A549 (cell line): ENCODE measurements at regions not wholly inside any gene's neighbourhood (a gene's known extent, or its start where the extent isn't known, plus 50 kb on each side); places are given as distances from the start of the nearest gene placed in this dataset.
"Not testable (repeated sequence)": the region's sequence is repeated elsewhere in the genome, so short reads cannot be mapped to it uniquely, and the experiment has no call there.

ENCODE experiments used
- ATAC-seq, 2 experiments: fragments of 200-7000 bp in 1 of 2; fragments of >200 bp in 1 of 2; cut with Nextera tagmentation in 1 of 2; cut with Tn5 transposase in 1 of 2; 3 replicates each; pipeline versions ENCODE4 v1.8.0 to v1.9.1; 2018 to 2020; ENCODE audit warnings: mild to moderate bottlenecking in 1 of 2, moderate library complexity in 1 of 2
- CTCF ChIA-PET: fragments of 300-600 bp; sonication (Branson Sonifier 250); formaldehyde crosslinking; extraction: SDS; loops from one replicate; lab custom pipeline; 2021; ENCODE audit warnings: antibody characterized with exemption, inconsistent platforms; lab: Yijun Ruan, JAX
- POLR2A ChIA-PET: fragments of 350-600 bp; formaldehyde crosslinking; extraction: SDS; loops from one replicate; lab custom pipeline; 2021; ENCODE audit warnings: antibody characterized with exemption, inconsistent platforms; lab: Yijun Ruan, JAX
- DNase-seq, 2 experiments: peaks; one replicate each; pipeline versions ENCODE4 v3.0.0 to v3.0.0-alpha.2; 2011 to 2016; ENCODE audit warnings: low read depth in 1 of 2, low spot score in 1 of 2
- FAIRE-seq: peaks from 2 replicates; lab custom pipeline; 2011; peaks lifted over from hg19 to GRCh38; lab: Jason Lieb, UNC
- H3K27ac ChIP-seq, 2 experiments: fragments of >200 bp; sonication (Bioruptor Twin); formaldehyde crosslinking; 3 replicates each; pipeline ENCODE4 v1.5.1; 2016 to 2017
- H3K4me1 ChIP-seq: fragments of >200 bp; sonication (Bioruptor Twin); formaldehyde crosslinking; 3 replicates; pipeline ENCODE4 v1.6.1; 2016
- H3K4me2 ChIP-seq: fragments of >200 bp; sonication (Bioruptor Twin); formaldehyde crosslinking; 3 replicates; pipeline ENCODE4 v1.6.1; 2016
- H3K4me3 ChIP-seq: fragments of >200 bp; sonication (Bioruptor Twin); formaldehyde crosslinking; 3 replicates; pipeline ENCODE4 v1.5.1; 2016
- H3K9me3 ChIP-seq: fragments of >200 bp; sonication (Bioruptor Twin); formaldehyde crosslinking; 3 replicates; pipeline ENCODE4 v1.6.1; 2016
- BCL3 ChIP-seq: fragments of >200 bp; sonication (Bioruptor Twin); formaldehyde crosslinking; IDR thresholded peaks from 3 replicates; pipeline ENCODE4 v1.6.1; 2016
- BHLHE40 ChIP-seq: IDR thresholded peaks from 2 replicates; pipeline ENCODE4 v1.6.1; 2012; ENCODE audit warnings: low read depth, low read length, inconsistent platforms
- CBX2 ChIP-seq: fragments of 200-600 bp; sonication (generic); IDR thresholded peaks from 2 replicates; pipeline ENCODE4 v1.6.1; 2016; ENCODE audit warnings: low read depth, mild to moderate bottlenecking, borderline replicate concordance
- CHD4 ChIP-seq: fragments of 200-600 bp; sonication (generic); IDR thresholded peaks from 2 replicates; pipeline ENCODE4 v1.6.1; 2016; ENCODE audit warnings: antibody characterized with exemption, mild to moderate bottlenecking, borderline replicate concordance
- E2F6 ChIP-seq: IDR thresholded peaks from 2 replicates; pipeline ENCODE4 v1.6.1; 2012; ENCODE audit warnings: low read depth, borderline replicate concordance
- EHF ChIP-seq: fragments of 250-450 bp; sonication (Bioruptor Pico); IDR thresholded peaks from 2 replicates; pipeline ENCODE4 v1.5.0; 2020; ENCODE audit warnings: mild to moderate bottlenecking
- ELK1 ChIP-seq: fragments of 150-350 bp; IDR thresholded peaks from 2 replicates; pipeline ENCODE4 v1.6.1; 2014; ENCODE audit warnings: low read depth, mild to moderate bottlenecking, low read length
- EP300 ChIP-seq, 2 experiments: fragments of >200 bp; sonication (Bioruptor Twin); formaldehyde crosslinking; IDR thresholded peaks; 2 replicates in 1 of 2; 3 replicates in 1 of 2; pipeline ENCODE4 v1.6.1; 2016 to 2017
- FOSB ChIP-seq: fragments of 250-450 bp; sonication (Bioruptor Pico); IDR thresholded peaks from 2 replicates; pipeline ENCODE4 v1.5.0; 2020; ENCODE audit warnings: mild to moderate bottlenecking, moderate library complexity
- FOSL2 ChIP-seq, 2 experiments: fragments of 450-650 bp in 1 of 2; fragments of >200 bp in 1 of 2; sonication (Bioruptor Twin) in 1 of 2; formaldehyde crosslinking; IDR thresholded peaks; 2 replicates each; pipeline versions ENCODE4 v1.5.0 to v1.6.1; 2016 to 2020; ENCODE audit warnings: mild to moderate bottlenecking in 1 of 2, moderate library complexity in 1 of 2
- FOXS1 ChIP-seq: fragments of 250-450 bp; sonication (Bioruptor Pico); IDR thresholded peaks from 2 replicates; pipeline ENCODE4 v1.5.0; 2020; ENCODE audit warnings: mild to moderate bottlenecking, moderate library complexity
- GATA3 ChIP-seq: IDR thresholded peaks from 2 replicates; pipeline ENCODE4 v1.6.1; 2012; ENCODE audit warnings: borderline replicate concordance
- HDAC2 ChIP-seq: fragments of 200-600 bp; sonication (generic); IDR thresholded peaks from 2 replicates; pipeline ENCODE4 v1.6.1; 2016
- HEYL ChIP-seq: fragments of 250-450 bp; sonication (Bioruptor Pico); IDR thresholded peaks from 2 replicates; pipeline ENCODE4 v1.8.0; 2021; ENCODE audit warnings: mild to moderate bottlenecking, moderate library complexity
- HOXA7 ChIP-seq: fragments of 250-450 bp; sonication (Bioruptor Pico); IDR thresholded peaks from 2 replicates; pipeline ENCODE4 v1.5.0; 2020; ENCODE audit warnings: mild to moderate bottlenecking, moderate library complexity
- HOXB13 ChIP-seq: fragments of 250-450 bp; sonication (Bioruptor Pico); IDR thresholded peaks from 2 replicates; pipeline ENCODE4 v1.5.0; 2020; ENCODE audit warnings: low read depth, mild to moderate bottlenecking, moderate library complexity
- JUN ChIP-seq, 2 experiments: fragments of >200 bp; sonication (Bioruptor Twin); formaldehyde crosslinking; IDR thresholded peaks; 2 replicates in 1 of 2; 3 replicates in 1 of 2; pipeline ENCODE4 v1.6.1; 2016 to 2017
- KDM5A ChIP-seq: fragments of 200-600 bp; sonication (generic); IDR thresholded peaks from 2 replicates; pipeline ENCODE4 v1.6.1; 2016; ENCODE audit warnings: antibody characterized with exemption, mild to moderate bottlenecking
- MAZ ChIP-seq: fragments of 150-350 bp; IDR thresholded peaks from 2 replicates; pipeline ENCODE4 v1.6.1; 2014; ENCODE audit warnings: antibody characterized with exemption, low read depth, low read length, borderline replicate concordance
- NPAS2 ChIP-seq: fragments of 250-450 bp; sonication (Bioruptor Pico); IDR thresholded peaks from 2 replicates; pipeline ENCODE4 v1.8.0; 2022; ENCODE audit warnings: mild to moderate bottlenecking, moderate library complexity, borderline replicate concordance
- PHF8 ChIP-seq: fragments of 200-600 bp; sonication (generic); IDR thresholded peaks from 2 replicates; pipeline ENCODE4 v1.6.1; 2016; ENCODE audit warnings: low read depth, mild to moderate bottlenecking, antibody characterized with exemption, moderate library complexity, borderline replicate concordance
- POLR2A ChIP-seq: IDR thresholded peaks from 2 replicates; pipeline ENCODE4 v1.6.1; 2012; ENCODE audit warnings: mild to moderate bottlenecking, low read length
- RARB ChIP-seq: fragments of 250-450 bp; sonication (Bioruptor Pico); IDR thresholded peaks from 2 replicates; pipeline ENCODE4 v1.8.0; 2021; ENCODE audit warnings: mild to moderate bottlenecking, moderate library complexity
- RCOR1 ChIP-seq: fragments of 150-350 bp; IDR thresholded peaks from 2 replicates; pipeline ENCODE4 v1.6.1; 2014; ENCODE audit warnings: antibody characterized with exemption, low read length, low read depth
- RNF2 ChIP-seq: fragments of 200-600 bp; sonication (generic); IDR thresholded peaks from 2 replicates; pipeline ENCODE4 v1.6.1; 2016; ENCODE audit warnings: low read depth, mild to moderate bottlenecking, antibody characterized with exemption, moderate library complexity, borderline replicate concordance
- SMC3 ChIP-seq: fragments of >200 bp; sonication (Bioruptor Twin); formaldehyde crosslinking; IDR thresholded peaks from 3 replicates; pipeline ENCODE4 v1.6.1; 2018; ENCODE audit warnings: inconsistent platforms
- SREBF2 ChIP-seq: fragments of 450-650 bp; IDR thresholded peaks from 2 replicates; pipeline ENCODE4 v1.6.1; 2014; ENCODE audit warnings: mild to moderate bottlenecking, moderate library complexity
- USF2 ChIP-seq: fragments of 450-650 bp; IDR thresholded peaks from 2 replicates; pipeline ENCODE4 v1.6.1; 2014; ENCODE audit warnings: antibody characterized with exemption
- ZC3H11A ChIP-seq: fragments of 450-650 bp; IDR thresholded peaks from 2 replicates; pipeline ENCODE4 v1.6.1; 2014; ENCODE audit warnings: antibody characterized with exemption, mild to moderate bottlenecking
- WGBS: methylation state at CpG from one replicate; pipeline ENCODE4 v1.1.6; 2017; ENCODE audit errors: missing lambda C conversion rate; 5-methylcytosine and 5-hydroxymethylcytosine counted together

GRCh38 chr2:143926736-143927135 lies 593.2 kb downstream of the ZEB2 start:
- no peak for TF ChIP-seq FOXS1 (CRISPR knock-in tag)
- TF ChIP-seq HEYL = no peak
- no peak for TF ChIP-seq RCOR1
- TF ChIP-seq FOSB = no peak
- TF ChIP-seq NPAS2 (CRISPR knock-in tag) = no peak
- TF ChIP-seq ELK1 = no peak
- no peak for TF ChIP-seq SREBF2
- TF ChIP-seq RNF2 = no peak
- no peak for TF ChIP-seq SMC3
- TF ChIP-seq PHF8 = no peak
- TF ChIP-seq RARB = no peak
- TF ChIP-seq CBX2 = no peak
- TF ChIP-seq GATA3 = no peak
- no peak for TF ChIP-seq JUN (IDR thresholded peaks at IDR 0.05)
- no peak for TF ChIP-seq HOXA7 (CRISPR knock-in tag)
- TF ChIP-seq BHLHE40 = no peak
- no peak for TF ChIP-seq BCL3
- TF ChIP-seq CHD4 = no peak
- TF ChIP-seq POLR2A = no peak
- POLR2A ChIA-PET = no interaction called here

GRCh38 chr2:143922261-143922830 lies 597.6 kb downstream of the ZEB2 start:
- DNase-seq, H3K4me1 ChIP-seq, H3K27ac ChIP-seq, CTCF ChIA-PET, POLR2A ChIA-PET, FAIRE-seq, H3K4me2 ChIP-seq, ATAC-seq, H3K4me3 ChIP-seq: not testable (repeated sequence)
- peaks cover 19% of the 10 kb centered on the region for H3K9me3 ChIP-seq
- 86% methylated on average over 12 of the region's 42 CpGs for WGBS

More at GRCh38 chr2:143926736-143927135, 593.2 kb downstream of the ZEB2 start:
- ATAC-seq (no peak), FAIRE-seq (no peak), DNase-seq (no peak)
- Histone ChIP-seq H3K9me3 (no peaks in the 10 kb centered on the region), H3K27ac (no peak overlapping the region), H3K4me2 (no peak overlapping the region), H3K4me3 (no peak overlapping the region), H3K4me1 (no peaks in the 10 kb centered on the region)
- CTCF ChIA-PET = no interaction called here
- WGBS = 53% methylated on average over 4 of the region's 4 CpGs

GRCh38 chr2:143918465-143918989 lies 601.4 kb downstream of the ZEB2 start:
- TF ChIP-seq JUN (IDR thresholded peaks at IDR 0.05) (no peak), HDAC2 (no peak), ZC3H11A (no peak), HOXB13 (no peak), HOXA7 (CRISPR knock-in tag) (no peak), CBX2 (no peak), BCL3 (no peak), KDM5A (no peak), PHF8 (no peak), FOXS1 (CRISPR knock-in tag) (no peak), EHF (CRISPR knock-in tag) (no peak), FOSB (no peak), MAZ (no peak), EP300 (IDR thresholded peaks at IDR 0.05) (no peak), E2F6 (no peak), USF2 (no peak), FOSL2 (IDR thresholded peaks at IDR 0.05) (no peak), FOSL2 (CRISPR knock-in tag; IDR thresholded peaks at IDR 0.05) (no peak)
- no peak for FAIRE-seq
- POLR2A ChIA-PET = no interaction called here

More at GRCh38 chr2:143918465-143918989, 601.4 kb downstream of the ZEB2 start:
- DNase-seq (no peak), ATAC-seq (no peak)
- Histone ChIP-seq H3K4me3 (no peak overlapping the region), H3K4me2 (no peak overlapping the region), H3K4me1 (no peaks in the 10 kb centered on the region), H3K9me3 (peaks cover 19% of the 10 kb centered on the region), H3K27ac (no peak overlapping the region)
- WGBS = 15% methylated on average over 1 of the region's 1 CpG
- CTCF ChIA-PET = no interaction called here
